IMR-90 (cell line): ENCODE measurements at regions not wholly inside any gene's neighbourhood (a gene's known extent, or its start where the extent isn't known, plus 50 kb on each side); places are given as distances from the start of the nearest gene placed in this dataset.

Experiments used
- POLR2A ChIP-seq: IDR thresholded peaks from 2 replicates; pipeline ENCODE4 v1.6.1; 2012; ENCODE audit warnings: mild to moderate bottlenecking, low read depth, low read length
- TF ChIP-seq, protein P1 (sequence below): conservative IDR thresholded peaks from 2 replicates; pipeline ENCODE4 v1.5.1; 2012; ENCODE audit warnings: mild to moderate bottlenecking, low read depth, low read length, improper control_type of control experiment

DNA sequence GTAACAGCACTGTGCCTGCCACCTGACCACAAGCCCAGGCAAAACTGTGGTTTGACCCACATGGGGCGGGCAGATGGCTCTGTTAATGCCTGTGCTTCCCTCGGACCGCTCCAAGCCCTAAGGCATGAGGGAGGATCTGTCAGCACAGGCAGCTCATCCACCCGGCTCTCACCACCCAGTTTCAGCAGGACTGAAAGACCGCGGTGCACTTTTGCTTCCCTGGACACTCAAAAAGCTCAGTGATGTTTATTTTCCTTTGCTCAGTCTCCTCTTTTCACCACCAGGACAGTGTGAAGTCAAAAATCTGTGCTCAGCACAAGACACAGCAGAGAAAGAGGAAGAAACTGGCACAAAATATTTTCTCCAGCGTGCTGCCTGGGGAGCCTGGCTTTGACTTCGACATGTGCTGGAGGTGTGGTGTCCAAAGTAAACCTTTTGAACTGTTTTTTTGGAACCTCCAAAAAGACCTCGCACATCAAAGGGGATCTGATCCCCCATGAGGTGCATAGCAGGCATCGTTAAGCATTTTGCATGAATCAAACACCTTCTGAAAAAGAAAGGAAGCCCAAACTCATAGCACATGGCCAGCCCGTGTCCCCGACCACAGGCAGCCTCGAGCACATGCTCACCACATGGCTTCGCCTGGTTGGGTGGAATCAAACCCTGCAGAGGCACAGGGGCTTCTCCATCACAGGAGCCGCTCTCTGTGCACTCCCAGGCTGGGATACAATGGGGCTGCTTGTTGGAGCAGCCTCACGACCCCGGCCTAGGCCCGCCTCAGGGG, 441.7 kb upstream of the JARID2 start:
- TF ChIP-seq POLR2A, result no peak
- TF ChIP-seq, protein P1, sequence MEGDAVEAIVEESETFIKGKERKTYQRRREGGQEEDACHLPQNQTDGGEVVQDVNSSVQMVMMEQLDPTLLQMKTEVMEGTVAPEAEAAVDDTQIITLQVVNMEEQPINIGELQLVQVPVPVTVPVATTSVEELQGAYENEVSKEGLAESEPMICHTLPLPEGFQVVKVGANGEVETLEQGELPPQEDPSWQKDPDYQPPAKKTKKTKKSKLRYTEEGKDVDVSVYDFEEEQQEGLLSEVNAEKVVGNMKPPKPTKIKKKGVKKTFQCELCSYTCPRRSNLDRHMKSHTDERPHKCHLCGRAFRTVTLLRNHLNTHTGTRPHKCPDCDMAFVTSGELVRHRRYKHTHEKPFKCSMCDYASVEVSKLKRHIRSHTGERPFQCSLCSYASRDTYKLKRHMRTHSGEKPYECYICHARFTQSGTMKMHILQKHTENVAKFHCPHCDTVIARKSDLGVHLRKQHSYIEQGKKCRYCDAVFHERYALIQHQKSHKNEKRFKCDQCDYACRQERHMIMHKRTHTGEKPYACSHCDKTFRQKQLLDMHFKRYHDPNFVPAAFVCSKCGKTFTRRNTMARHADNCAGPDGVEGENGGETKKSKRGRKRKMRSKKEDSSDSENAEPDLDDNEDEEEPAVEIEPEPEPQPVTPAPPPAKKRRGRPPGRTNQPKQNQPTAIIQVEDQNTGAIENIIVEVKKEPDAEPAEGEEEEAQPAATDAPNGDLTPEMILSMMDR, result no peak
